ENCODE measurements at regions not wholly inside any gene's neighbourhood (a gene's known extent, or its start where the extent isn't known, plus 50 kb on each side); places are given as distances from the start of the nearest gene placed in this dataset.

DNA sequence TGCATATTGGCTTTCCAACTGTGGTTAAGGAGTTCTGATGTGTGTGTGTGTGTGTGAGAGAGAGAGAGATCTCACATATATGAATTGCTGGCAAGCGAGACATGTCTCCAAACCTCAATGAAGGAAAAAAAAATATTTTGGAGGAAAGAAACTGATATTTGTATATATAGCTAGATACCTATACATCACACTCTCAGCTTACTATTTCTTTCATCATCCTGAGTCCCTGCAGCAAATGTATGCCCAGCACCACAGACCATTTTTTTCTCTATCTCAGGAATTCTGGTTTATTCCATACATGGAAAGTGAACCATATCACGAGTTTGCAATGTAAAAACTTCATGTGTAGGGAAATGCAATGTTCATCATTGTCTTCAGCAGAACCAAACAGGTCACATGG, 68.9 kb downstream of the MTERF1 start:
- no peaks in the 10 kb centered on the region for H3K4me1 ChIP-seq (ENCODE audit: insufficient read depth, low read length)
- H3K4me3 ChIP-seq (ENCODE audit: low read length) = no peak overlapping the region
- H3K36me3 ChIP-seq (ENCODE audit: insufficient read depth, low read depth, low read length) = no peaks in the 10 kb centered on the region
- H3K27ac ChIP-seq (ENCODE audit: low read length) = no peak overlapping the region
- H3K27me3 ChIP-seq (ENCODE audit: insufficient read depth, low read length) = no peaks in the 10 kb centered on the region
- no peak overlapping the region for H3K9ac ChIP-seq (ENCODE audit: low read depth, low read length)
- H3K9me3 ChIP-seq (ENCODE audit: insufficient read depth, low read depth, low read length) = no peaks in the 10 kb centered on the region

- no peaks in the 10 kb centered on the region for H3K36me3 ChIP-seq (ENCODE audit: insufficient read depth, low read depth, low read length)
- no peak overlapping the region for H3K4me3 ChIP-seq (ENCODE audit: low read length)
- H3K9me3 ChIP-seq (ENCODE audit: insufficient read depth, low read depth, low read length) = no peaks in the 10 kb centered on the region
- no peak overlapping the region for H3K27ac ChIP-seq (ENCODE audit: low read length)
- H3K4me1 ChIP-seq (ENCODE audit: insufficient read depth, low read length) = no peaks in the 10 kb centered on the region
- H3K9ac ChIP-seq (ENCODE audit: low read depth, low read length) = no peak overlapping the region
- no peaks in the 10 kb centered on the region for H3K27me3 ChIP-seq (ENCODE audit: insufficient read depth, low read length)
These were observed 68.1 kb downstream of the MTERF1 start for GRCh38 chr7:91812388-91812787.

- Histone ChIP-seq H3K9me3 (ENCODE audit: insufficient read depth, low read depth, low read length) (no peaks in the 10 kb centered on the region), H3K9ac (ENCODE audit: low read depth, low read length) (no peak overlapping the region), H3K27me3 (ENCODE audit: insufficient read depth, low read length) (no peaks in the 10 kb centered on the region), H3K4me1 (ENCODE audit: insufficient read depth, low read length) (no peaks in the 10 kb centered on the region), H3K27ac (ENCODE audit: low read length) (no peak overlapping the region), H3K4me3 (ENCODE audit: low read length) (no peak overlapping the region), H3K36me3 (ENCODE audit: insufficient read depth, low read depth, low read length) (no peaks in the 10 kb centered on the region)
These were observed 66.3 kb downstream of the MTERF1 start for GRCh38 chr7:91814189-91814588.

Measured in iPS-20b (cell line).